T-helper 2 cell treated with Interferon-gamma antibody and Interleukin-4, amounts not matched to agents 5 μg/mL and 100 μg/mL, for 36 hours (primary cell): ENCODE measurements at regions not wholly inside any gene's neighbourhood (a gene's known extent, or its start where the extent isn't known, plus 50 kb on each side); places are given as distances from the start of the nearest gene placed in this dataset.
A peak's percentile ranks its signal among the peaks of the same experiment; 100 is the strongest.
"Not testable (repeated sequence)": the region's sequence is repeated elsewhere in the genome, so short reads cannot be mapped to it uniquely, and the experiment has no call there.

Experiments
- DNase-seq: peaks from one replicate; pipeline ENCODE4 v3.0.0; 2021; ENCODE audit warnings: low spot score
- H3K27ac Mint-ChIP-seq: one replicate; pipeline ENCODE4 v1.8.0; 2021; ENCODE audit warnings: mild to moderate bottlenecking, mixed read lengths
- H3K27me3 Mint-ChIP-seq: one replicate; pipeline ENCODE4 v1.8.0; 2021; ENCODE audit warnings: low read depth, mixed read lengths
- H3K36me3 Mint-ChIP-seq: one replicate; pipeline ENCODE4 v1.8.0; 2021; ENCODE audit warnings: low read depth, mixed read lengths
- H3K4me1 Mint-ChIP-seq: one replicate; pipeline ENCODE4 v1.8.0; 2021; ENCODE audit warnings: low read depth, mixed read lengths
- H3K4me3 Mint-ChIP-seq: one replicate; pipeline ENCODE4 v1.8.0; 2022; ENCODE audit warnings: mild to moderate bottlenecking, moderate library complexity, mixed read lengths
- H3K9me3 Mint-ChIP-seq: one replicate; pipeline ENCODE4 v1.8.0; 2021; ENCODE audit warnings: mixed read lengths

DNA sequence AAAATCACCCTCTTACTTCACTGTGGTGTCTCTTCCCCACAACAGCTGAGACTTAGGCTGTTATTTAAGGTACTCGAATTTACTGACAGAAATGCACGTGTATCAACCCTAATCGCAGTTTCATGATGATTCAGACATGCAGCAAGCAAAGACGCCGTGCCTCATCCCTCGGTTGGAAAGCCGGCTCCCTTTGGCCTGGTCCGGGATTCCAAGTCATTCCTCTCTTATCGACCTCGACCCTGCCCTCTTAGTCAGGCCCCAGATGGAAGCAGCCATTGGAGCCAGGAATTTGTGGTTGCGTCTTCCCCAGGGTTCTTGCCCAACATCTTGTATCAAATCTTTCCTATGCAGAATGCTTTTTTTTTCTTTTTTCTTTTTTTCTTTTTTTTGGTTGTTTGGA is 229.5 kb downstream of the GATA3 start:
- Mint-ChIP-seq H3K36me3 (no peaks in the 10 kb centered on the region), H3K4me1 (peaks cover 6% of the 10 kb centered on the region), H3K27me3 (no peaks in the 10 kb centered on the region), H3K9me3 (no peaks in the 10 kb centered on the region), H3K4me3 (no peak overlapping the region), H3K27ac (no peak overlapping the region)
- no peak for DNase-seq

DNA sequence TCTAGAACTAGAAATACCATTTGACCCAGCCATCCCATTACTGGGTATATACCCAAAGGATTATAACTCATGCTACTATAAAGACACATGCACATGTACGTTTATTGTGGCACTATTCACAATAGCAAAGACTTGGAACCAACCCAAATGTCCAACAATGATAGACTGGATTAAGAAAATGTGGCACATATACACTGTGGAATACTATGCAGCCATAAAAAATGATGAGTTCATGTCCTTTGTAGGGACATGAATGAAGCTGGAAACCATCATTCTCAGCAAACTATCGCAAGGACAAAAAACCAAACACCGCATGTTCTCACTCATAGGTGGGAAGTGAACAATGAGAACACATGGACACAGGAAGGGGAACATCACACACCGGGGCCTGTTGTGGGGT is 231.5 kb downstream of the GATA3 start:
- H3K36me3 Mint-ChIP-seq, H3K27ac Mint-ChIP-seq, H3K4me1 Mint-ChIP-seq: not testable (repeated sequence)

DNA sequence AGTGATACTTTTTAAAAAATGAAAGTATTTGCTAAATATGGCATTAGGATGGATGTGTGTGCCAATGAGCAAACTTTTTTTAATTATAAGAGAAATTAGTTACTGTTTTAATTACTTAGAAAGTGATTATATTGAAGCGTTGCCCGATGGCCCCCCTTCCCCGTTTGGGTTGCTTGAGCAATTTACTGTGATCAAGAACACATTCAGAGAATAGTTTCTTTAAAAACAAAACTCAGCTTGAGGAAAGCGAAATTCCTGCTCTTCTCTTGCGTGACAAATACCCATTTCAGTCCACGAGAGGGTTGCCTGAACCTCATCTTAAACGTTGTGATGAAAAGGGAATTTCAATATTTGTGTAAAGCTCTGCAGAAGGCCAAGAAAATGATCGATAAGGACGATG is 234.1 kb downstream of the GATA3 start:
- no peaks in the 10 kb centered on the region for H3K36me3 Mint-ChIP-seq
- no peak overlapping the region for H3K4me3 Mint-ChIP-seq
- H3K9me3 Mint-ChIP-seq: no peaks in the 10 kb centered on the region
- H3K27ac Mint-ChIP-seq: no peak overlapping the region
- no peak for DNase-seq
- H3K27me3 Mint-ChIP-seq: no peaks in the 10 kb centered on the region
- H3K4me1 Mint-ChIP-seq: peaks cover 1% of the 10 kb centered on the region

More for the DNA sequence above, 231.5 kb downstream of the GATA3 start:
- H3K27me3 Mint-ChIP-seq, DNase-seq, H3K4me3 Mint-ChIP-seq, H3K9me3 Mint-ChIP-seq: not testable (repeated sequence)

DNA sequence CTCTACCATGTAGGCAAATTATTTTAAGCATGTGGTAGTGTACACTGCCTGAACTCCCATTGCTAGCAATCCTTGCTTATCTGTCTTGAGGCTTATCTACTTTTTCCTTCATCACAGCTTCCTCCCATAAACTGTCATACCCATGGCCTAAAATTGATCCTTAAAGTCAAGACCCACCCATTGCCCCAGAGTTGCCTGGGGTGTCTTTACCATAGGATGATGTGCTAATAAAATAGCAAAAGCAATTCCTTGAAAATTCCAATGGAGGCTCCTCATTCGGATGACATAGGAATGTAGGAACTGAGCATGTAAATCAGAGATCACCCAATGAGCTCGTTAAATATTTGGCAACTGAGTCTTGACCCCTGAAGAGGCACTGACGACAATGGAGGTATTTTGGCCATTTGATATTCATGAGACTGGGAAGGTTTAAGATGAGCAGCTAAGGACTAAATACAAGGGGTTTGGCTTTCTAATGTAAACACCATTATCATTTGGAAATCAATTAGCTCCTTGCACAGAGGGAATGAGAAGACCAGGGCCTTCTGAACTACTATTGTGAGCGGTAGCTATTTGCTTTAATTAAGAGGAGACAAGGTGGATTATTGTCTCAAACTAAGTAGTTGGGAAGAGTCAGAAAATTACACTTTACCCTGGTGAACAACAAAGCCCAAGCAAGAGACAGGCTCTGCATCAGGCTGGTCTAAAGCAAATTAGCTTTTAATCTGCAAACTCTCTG is 234.9 kb downstream of the GATA3 start:
- H3K27ac Mint-ChIP-seq: no peak overlapping the region
- H3K36me3 Mint-ChIP-seq: no peaks in the 10 kb centered on the region
- peaks cover 4% of the 10 kb centered on the region for H3K4me1 Mint-ChIP-seq
- no peak for DNase-seq
- H3K9me3 Mint-ChIP-seq: no peaks in the 10 kb centered on the region
- no peaks in the 10 kb centered on the region for H3K27me3 Mint-ChIP-seq
- H3K4me3 Mint-ChIP-seq: no peak overlapping the region

DNA sequence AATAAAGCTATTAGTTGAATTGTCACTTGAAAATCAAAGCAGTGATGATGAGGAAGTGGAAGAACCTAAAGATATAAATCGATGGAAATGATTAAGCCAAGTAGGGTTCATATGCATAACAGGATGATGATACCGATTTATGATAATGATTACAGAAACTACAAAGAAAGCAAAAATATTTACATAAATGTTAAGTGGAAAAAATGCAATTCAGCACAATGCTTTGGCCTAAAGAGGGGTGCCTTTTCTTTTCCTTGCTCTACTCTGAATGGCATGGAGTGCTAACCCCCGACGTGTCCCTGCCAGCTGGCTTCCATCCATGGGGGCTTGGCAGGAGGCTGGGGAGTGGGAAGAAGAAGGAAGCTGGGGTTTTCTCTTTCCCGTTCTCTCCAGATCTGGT is 240.3 kb downstream of the GATA3 start:
- Mint-ChIP-seq H3K9me3 (no peaks in the 10 kb centered on the region), H3K27ac (no peak overlapping the region), H3K36me3 (no peaks in the 10 kb centered on the region), H3K27me3 (peaks cover 2% of the 10 kb centered on the region), H3K4me3 (no peak overlapping the region), H3K4me1 (peaks cover 14% of the 10 kb centered on the region)
- no peak for DNase-seq

DNA sequence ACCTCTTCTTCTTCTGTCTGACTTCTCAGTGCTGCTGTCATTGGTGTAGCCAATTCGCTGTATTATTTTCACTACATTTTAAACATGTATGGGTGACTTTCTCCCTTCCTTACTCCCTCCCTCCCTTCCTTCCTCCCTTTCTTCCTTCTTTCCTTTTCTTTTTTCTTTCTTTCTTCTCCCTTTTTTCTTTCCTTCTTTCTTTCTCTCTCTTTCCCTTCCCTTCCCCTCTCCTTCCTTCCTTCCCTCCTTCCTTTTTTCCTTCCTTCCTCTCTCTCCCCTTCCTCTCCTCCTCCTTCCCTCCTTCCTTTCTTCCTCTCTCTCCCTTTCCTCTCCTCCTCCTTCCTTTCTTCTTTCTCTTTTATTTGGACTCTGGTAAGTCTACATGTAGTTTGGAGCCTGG is 240.8 kb downstream of the GATA3 start:
- DNase-seq: no peak
- Mint-ChIP-seq H3K9me3 (no peaks in the 10 kb centered on the region), H3K4me1 (peaks cover 14% of the 10 kb centered on the region), H3K4me3 (no peak overlapping the region), H3K36me3 (no peaks in the 10 kb centered on the region), H3K27me3 (peaks cover 2% of the 10 kb centered on the region), H3K27ac (no peak overlapping the region)

DNA sequence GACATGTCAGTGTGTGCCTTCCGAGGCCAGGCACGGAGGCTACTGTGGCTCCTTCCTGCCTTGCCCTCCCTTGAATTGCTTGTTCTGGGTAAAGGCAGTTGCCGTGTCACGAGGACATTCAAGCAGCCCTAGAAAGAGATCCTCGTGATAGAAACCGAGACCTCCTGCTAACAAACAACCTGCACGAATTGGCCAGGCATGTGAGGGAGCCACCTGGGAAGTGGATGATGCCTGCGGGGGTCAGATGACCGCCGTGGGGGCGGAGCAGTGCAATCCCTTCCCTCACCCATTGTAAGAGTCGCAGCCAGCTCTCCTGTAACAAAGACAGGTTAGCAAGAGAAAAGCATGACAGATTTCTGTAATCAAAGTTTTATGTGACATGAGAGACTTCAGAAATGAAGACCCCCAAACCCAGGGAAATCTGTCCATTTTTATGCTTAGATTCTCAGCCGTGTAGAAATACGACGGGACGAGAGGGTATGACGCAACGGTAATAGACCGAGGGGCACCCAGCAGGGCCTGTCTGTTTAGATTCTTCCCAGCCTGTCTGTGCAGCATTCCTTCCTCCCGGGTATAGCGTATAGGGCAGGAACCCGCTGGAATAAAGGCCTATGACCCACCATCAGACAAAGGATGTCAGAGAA is 241.7 kb downstream of the GATA3 start:
- H3K36me3 Mint-ChIP-seq: no peaks in the 10 kb centered on the region
- peaks cover 2% of the 10 kb centered on the region for H3K27me3 Mint-ChIP-seq
- no peak overlapping the region for H3K4me3 Mint-ChIP-seq
- no peaks in the 10 kb centered on the region for H3K9me3 Mint-ChIP-seq
- peaks cover 14% of the 10 kb centered on the region for H3K4me1 Mint-ChIP-seq
- H3K27ac Mint-ChIP-seq: no peak overlapping the region
- DNase-seq: no peak

DNA sequence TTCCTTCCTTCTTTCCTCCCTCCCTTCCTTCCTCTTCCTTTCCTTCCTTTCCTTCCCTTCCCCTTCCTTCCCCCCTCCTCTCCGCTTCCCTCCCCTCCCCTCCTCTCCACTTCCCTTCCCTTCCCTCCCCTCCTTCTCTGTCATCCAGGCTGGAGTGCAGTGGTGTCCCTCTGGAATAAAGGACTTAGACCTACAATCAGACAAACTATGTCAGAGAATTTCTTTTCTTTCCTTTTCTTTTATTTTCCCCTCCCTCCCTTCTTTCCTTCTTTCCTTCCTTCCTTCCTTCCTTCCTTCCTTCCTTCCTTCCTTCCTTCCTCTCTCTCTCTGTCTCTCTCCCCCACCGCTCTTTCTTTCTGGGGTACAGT is 242.2 kb downstream of the GATA3 start:
- no peaks in the 10 kb centered on the region for H3K9me3 Mint-ChIP-seq

DNA sequence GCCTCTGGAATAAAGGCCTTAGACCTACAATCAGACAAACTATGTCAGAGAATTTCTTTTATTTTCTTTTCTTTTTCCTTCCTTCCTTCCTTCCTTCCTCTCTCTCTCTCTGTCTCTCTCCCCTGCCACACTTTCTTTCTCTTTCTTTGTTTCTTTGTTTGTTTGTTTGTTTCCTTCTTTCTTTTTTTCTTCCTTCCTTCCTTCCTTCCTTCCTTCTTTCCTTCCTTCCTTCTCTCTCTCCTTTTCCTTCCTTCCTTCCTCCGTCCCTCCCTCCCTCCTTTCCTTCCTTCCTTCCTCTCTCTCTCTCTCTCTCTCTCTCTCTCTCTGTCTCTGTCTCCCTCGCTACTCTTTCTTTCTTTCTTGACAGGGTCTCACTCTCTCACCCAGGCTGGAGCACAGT is 242.6 kb downstream of the GATA3 start:
- DNase-seq: no peak
- peaks cover 18% of the 10 kb centered on the region for H3K4me1 Mint-ChIP-seq
- peak overlapping the region; percentile 32 for H3K27ac Mint-ChIP-seq
- H3K4me3 Mint-ChIP-seq: no peak overlapping the region
- H3K36me3 Mint-ChIP-seq: no peaks in the 10 kb centered on the region
- H3K27me3 Mint-ChIP-seq: peaks cover 2% of the 10 kb centered on the region
- no peaks in the 10 kb centered on the region for H3K9me3 Mint-ChIP-seq

More for the DNA sequence above, 242.2 kb downstream of the GATA3 start:
- H3K4me1 Mint-ChIP-seq: peaks cover 16% of the 10 kb centered on the region
- H3K4me3 Mint-ChIP-seq: no peak overlapping the region
- no peak for DNase-seq
- no peaks in the 10 kb centered on the region for H3K36me3 Mint-ChIP-seq
- no peak overlapping the region for H3K27ac Mint-ChIP-seq
- peaks cover 2% of the 10 kb centered on the region for H3K27me3 Mint-ChIP-seq

DNA sequence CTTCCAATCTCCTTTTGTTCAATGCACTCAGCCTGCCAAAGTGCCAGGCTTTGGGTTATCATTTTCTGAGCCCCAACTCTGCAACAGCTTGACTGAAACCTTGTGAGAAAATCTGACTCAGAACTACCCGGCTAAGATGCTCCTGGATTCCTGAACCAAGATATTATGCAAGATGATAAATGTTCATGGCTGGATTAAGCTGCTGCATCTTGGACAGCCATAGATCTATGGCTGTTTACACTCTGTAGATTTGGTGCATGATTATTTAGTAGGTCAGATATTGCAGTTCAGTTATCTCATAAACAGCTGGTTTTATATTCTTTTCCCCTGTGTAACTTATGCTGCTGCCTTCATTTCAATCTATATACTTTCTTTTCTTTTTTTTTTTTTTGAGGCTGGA is 243.5 kb downstream of the GATA3 start:
- no peaks in the 10 kb centered on the region for H3K36me3 Mint-ChIP-seq
- H3K27ac Mint-ChIP-seq: no peak overlapping the region
- no peaks in the 10 kb centered on the region for H3K9me3 Mint-ChIP-seq
- peaks cover 2% of the 10 kb centered on the region for H3K27me3 Mint-ChIP-seq
- peaks cover 23% of the 10 kb centered on the region for H3K4me1 Mint-ChIP-seq
- no peak for DNase-seq
- H3K4me3 Mint-ChIP-seq: no peak overlapping the region

DNA sequence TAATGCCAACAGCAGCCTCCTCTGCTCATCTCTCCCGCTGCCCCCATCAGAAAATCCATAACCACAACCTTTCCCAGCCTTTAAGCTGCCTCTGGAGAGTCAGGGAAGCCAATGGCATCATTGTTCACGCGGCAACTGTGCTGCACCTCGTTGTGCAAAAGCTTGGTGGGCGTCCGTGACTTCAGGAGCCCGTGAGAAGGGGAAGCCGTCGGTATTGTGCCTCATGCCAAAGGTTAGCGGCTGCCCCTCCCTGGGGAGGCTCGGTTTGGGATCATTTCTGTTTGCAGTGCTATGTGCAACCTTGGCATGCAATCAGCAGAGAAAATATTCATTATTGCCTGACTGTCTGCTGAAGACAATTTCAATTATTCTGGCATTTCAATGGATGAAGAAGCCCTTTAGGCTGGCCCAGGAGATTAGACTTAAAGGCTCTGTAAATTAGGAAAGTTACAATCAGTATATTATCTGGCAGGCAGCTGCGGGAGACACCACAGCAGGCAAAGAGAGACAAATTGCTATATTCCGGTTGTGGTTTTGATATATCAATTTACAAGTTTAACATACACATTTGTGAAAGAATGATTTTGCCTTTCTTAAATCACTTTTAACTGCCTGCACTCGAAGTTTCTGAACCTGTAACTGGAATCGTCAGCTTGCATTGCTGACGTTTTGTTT is 244.5 kb downstream of the GATA3 start:
- Mint-ChIP-seq H3K9me3 (no peaks in the 10 kb centered on the region), H3K27me3 (peaks cover 2% of the 10 kb centered on the region), H3K4me1 (peaks cover 27% of the 10 kb centered on the region), H3K36me3 (no peaks in the 10 kb centered on the region), H3K4me3 (no peak overlapping the region), H3K27ac (no peak overlapping the region)
- DNase-seq: no peak

DNA sequence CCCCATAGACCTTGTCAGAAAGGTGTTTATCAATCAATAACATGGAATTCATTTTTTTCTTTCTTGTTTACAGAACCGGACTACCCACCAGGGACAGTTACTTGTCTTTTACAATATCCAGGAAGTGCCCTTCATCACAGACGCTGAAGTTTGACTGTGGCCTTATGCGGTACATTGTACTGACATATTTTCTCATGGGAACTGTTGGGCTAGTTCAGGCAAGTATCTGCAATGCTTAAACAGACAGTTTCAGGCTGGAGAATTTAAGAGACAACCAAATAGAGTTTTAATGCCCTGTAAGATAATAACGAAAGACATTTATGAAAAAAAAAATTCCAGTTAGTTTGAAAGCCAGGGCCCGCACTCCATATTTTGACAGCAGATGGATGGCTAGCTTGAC is 246.4 kb downstream of the GATA3 start:
- Mint-ChIP-seq H3K4me1 (peaks cover 23% of the 10 kb centered on the region), H3K36me3 (peaks cover 1% of the 10 kb centered on the region), H3K9me3 (no peaks in the 10 kb centered on the region), H3K27ac (no peak overlapping the region), H3K27me3 (peaks cover 2% of the 10 kb centered on the region), H3K4me3 (no peak overlapping the region)
- no peak for DNase-seq

DNA sequence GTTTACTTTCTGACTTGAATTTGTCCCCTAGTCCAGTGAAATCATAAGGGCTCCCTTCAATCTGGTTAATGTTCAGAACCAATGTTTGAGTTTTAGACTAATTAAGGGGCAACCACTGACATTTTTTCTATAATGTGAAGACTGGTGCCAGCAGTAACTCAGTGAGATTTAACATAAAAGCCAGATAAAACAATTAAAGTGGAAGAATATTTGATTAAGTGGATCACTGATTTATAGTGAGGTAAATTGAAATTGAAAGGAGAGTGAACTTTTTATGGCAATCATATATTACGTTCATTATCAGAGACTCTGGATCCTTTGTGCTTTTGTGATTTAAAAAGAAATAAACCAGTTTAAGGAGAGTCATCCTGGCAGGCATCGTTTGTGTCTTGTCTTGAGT is 246.8 kb downstream of the GATA3 start:
- Mint-ChIP-seq H3K4me1 (peaks cover 27% of the 10 kb centered on the region), H3K27ac (no peak overlapping the region), H3K27me3 (peaks cover 2% of the 10 kb centered on the region), H3K9me3 (no peaks in the 10 kb centered on the region), H3K36me3 (peaks cover 2% of the 10 kb centered on the region), H3K4me3 (no peak overlapping the region)
- DNase-seq: no peak

DNA sequence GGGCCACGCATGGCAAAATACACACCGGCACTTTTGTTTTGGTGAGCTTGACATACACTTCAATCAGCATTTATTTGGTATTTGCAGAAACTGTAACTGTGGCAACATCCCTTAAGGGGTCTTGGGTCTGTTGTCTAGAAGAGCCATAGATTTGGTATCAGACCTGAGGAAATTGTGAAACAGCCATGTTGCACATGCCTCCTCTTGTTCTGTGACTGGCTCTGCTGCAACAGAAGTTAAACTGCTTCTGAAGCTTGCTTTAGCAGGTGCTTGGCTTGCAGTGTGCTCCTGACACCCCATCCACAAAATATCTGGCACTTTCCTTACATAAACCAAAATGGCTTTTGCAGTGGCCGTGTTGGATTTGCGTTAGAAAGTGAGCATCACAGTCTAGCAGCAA is 247.3 kb downstream of the GATA3 start:
- Mint-ChIP-seq H3K4me3 (no peak overlapping the region), H3K9me3 (no peaks in the 10 kb centered on the region), H3K27ac (no peak overlapping the region), H3K4me1 (peaks cover 31% of the 10 kb centered on the region), H3K36me3 (peaks cover 2% of the 10 kb centered on the region), H3K27me3 (peaks cover 2% of the 10 kb centered on the region)
- no peak for DNase-seq
